HepG2 (cell line): ENCODE measurements at regions not wholly inside any gene's neighbourhood (a gene's known extent, or its start where the extent isn't known, plus 50 kb on each side); places are given as distances from the start of the nearest gene placed in this dataset.

Experiments
- ATAC-seq: fragments of 200-7000 bp; cut with Tn5 transposase; 3 replicates; pipeline ENCODE4 v1.9.1; 2020; ENCODE audit warnings: mild to moderate bottlenecking, moderate library complexity
- BruUV-seq: library from RNA; stranded (reverse); fragments of 400-500 nt; replicated peaks from 2 replicates; lab custom pipeline; 2021; lab: Mats Ljungman, UMichigan
- CTCF ChIA-PET: fragments of 300-600 bp; formaldehyde crosslinking; extraction: SDS; loops from one replicate; lab custom pipeline; 2021; ENCODE audit warnings: low total read pairs, inconsistent platforms, low intra/inter-chr PET ratio; lab: Yijun Ruan, JAX
- POLR2A ChIA-PET: fragments of 350-600 bp; sonication (Branson Sonifier 250); formaldehyde crosslinking; loops from one replicate; lab custom pipeline; 2020; ENCODE audit warnings: antibody characterized with exemption, inconsistent platforms; lab: Yijun Ruan, JAX
- DNase-seq: peaks from one replicate; pipeline ENCODE4 v3.0.0-alpha.2; 2015; ENCODE audit warnings: low spot score
- FAIRE-seq: peaks from 3 replicates; lab custom pipeline; 2011; peaks lifted over from hg19 to GRCh38; lab: Jason Lieb, UNC
- H2AFZ ChIP-seq: one replicate; pipeline ENCODE4 v1.6.1; 2011; ENCODE audit warnings: low read length, inconsistent platforms
- H3K27ac ChIP-seq: fragments of 300-600 bp; 3 replicates; pipeline ENCODE4 v1.8.0; 2011; ENCODE audit warnings: mixed run types, mild to moderate bottlenecking, mixed read lengths, low read length, inconsistent platforms; ENCODE audit not compliant: insufficient read depth; ENCODE audit errors: extremely low read length
- H3K27me3 ChIP-seq, 2 experiments: fragments of 200-600 bp in 1 of 2; 2 replicates in 1 of 2; 3 replicates in 1 of 2; pipeline versions ENCODE4 v1.6.0 to v1.8.0; 2011; ENCODE audit warnings: low read length in 2 of 2, mild to moderate bottlenecking in 2 of 2, moderate library complexity in 2 of 2, inconsistent platforms in 1 of 2; ENCODE audit not compliant: insufficient read depth in 2 of 2, control insufficient read depth in 1 of 2
- H3K36me3 ChIP-seq, 2 experiments: fragments of 200-600 bp in 1 of 2; replicated peaks in 1 of 2; 2 replicates in 1 of 2; 3 replicates in 1 of 2; pipeline versions ENCODE4 v1.5.1 to v1.8.0; 2011; ENCODE audit warnings: low read length in 2 of 2, inconsistent platforms in 1 of 2; ENCODE audit not compliant: insufficient read depth in 2 of 2, control insufficient read depth in 1 of 2
- H3K4me1 ChIP-seq: 2 replicates; pipeline ENCODE4 v1.5.1; 2012; ENCODE audit warnings: low read length, inconsistent platforms; ENCODE audit not compliant: insufficient read depth
- H3K4me2 ChIP-seq: 2 replicates; pipeline ENCODE4 v1.6.0; 2011; ENCODE audit warnings: low read depth, low read length, inconsistent platforms
- H3K4me3 ChIP-seq, 3 experiments: fragments of 200-600 bp in 1 of 3; sonication (generic), shearing (Covaris generic) in 1 of 3; replicated peaks in 1 of 3; 2 replicates each; pipeline ENCODE4 v1.5.1; 2011 to 2016; ENCODE audit warnings: low read length in 3 of 3, inconsistent platforms in 2 of 3, low read depth in 2 of 3, mild to moderate bottlenecking in 2 of 3, control low read depth in 1 of 3, mixed read lengths in 1 of 3; ENCODE audit not compliant: insufficient read depth in 1 of 3
- H3K79me2 ChIP-seq: one replicate; pipeline ENCODE4 v1.6.1; 2011; ENCODE audit warnings: low read length, inconsistent platforms; ENCODE audit not compliant: insufficient read depth
- H3K9ac ChIP-seq: 2 replicates; pipeline ENCODE4 v1.6.0; 2011; ENCODE audit warnings: mild to moderate bottlenecking, low read depth, low read length, inconsistent platforms; ENCODE audit not compliant: insufficient read depth
- H3K9me3 ChIP-seq: 2 replicates; pipeline ENCODE4 v1.5.1; 2012; ENCODE audit warnings: mild to moderate bottlenecking, low read length
- H4K20me1 ChIP-seq: 2 replicates; pipeline ENCODE4 v1.6.0; 2011; ENCODE audit warnings: inconsistent platforms, mild to moderate bottlenecking, low read length, moderate library complexity; ENCODE audit not compliant: insufficient read depth
- ETV6 ChIP-seq: sonication (generic); formaldehyde crosslinking; conservative IDR thresholded peaks from 2 replicates; pipeline ENCODE4 v1.4.0; 2020; ENCODE audit warnings: missing genetic modification reagents
- HNRNPUL1 ChIP-seq: fragments of 200-400 bp; formaldehyde crosslinking; IDR thresholded peaks from 2 replicates; pipeline ENCODE4 v1.6.1; 2017; ENCODE audit warnings: low read depth, mild to moderate bottlenecking, low read length, moderate library complexity
- IRF1 ChIP-seq: sonication (generic); formaldehyde crosslinking; IDR thresholded peaks from 2 replicates; pipeline ENCODE4 v1.4.0; 2020; ENCODE audit warnings: low read depth, mild to moderate bottlenecking, missing genetic modification reagents
- MXI1 ChIP-seq: IDR thresholded peaks from 3 replicates; pipeline ENCODE4 v1.6.1; 2012; ENCODE audit warnings: low read depth, low read length, inconsistent platforms, borderline replicate concordance
- PLRG1 ChIP-seq: fragments of 450-650 bp; conservative IDR thresholded peaks from 2 replicates; pipeline ENCODE4 v1.6.1; 2016
- RNF219 ChIP-seq: sonication (generic); formaldehyde crosslinking; IDR thresholded peaks from 2 replicates; pipeline ENCODE4 v1.5.0; 2020; ENCODE audit warnings: mild to moderate bottlenecking, missing genetic modification reagents
- THAP8 ChIP-seq: sonication (generic); formaldehyde crosslinking; IDR thresholded peaks from 2 replicates; pipeline ENCODE4 v1.5.1; 2020; ENCODE audit warnings: missing genetic modification reagents, mild to moderate bottlenecking, borderline replicate concordance
- TOPORS ChIP-seq: sonication (generic); formaldehyde crosslinking; IDR thresholded peaks from 2 replicates; pipeline ENCODE4 v1.8.0; 2023; ENCODE audit warnings: mild to moderate bottlenecking, missing genetic modification reagents
- ZBTB42 ChIP-seq: sonication (generic); formaldehyde crosslinking; IDR thresholded peaks from 2 replicates; pipeline ENCODE4 v1.5.0; 2020; ENCODE audit warnings: mild to moderate bottlenecking, missing genetic modification reagents
- ZNF18 ChIP-seq: sonication (generic); formaldehyde crosslinking; IDR thresholded peaks from 2 replicates; pipeline ENCODE4 v1.8.0; 2022; ENCODE audit warnings: mild to moderate bottlenecking, missing genetic modification reagents; ENCODE audit not compliant: insufficient replicate concordance
- ZNF496 ChIP-seq: sonication (generic); formaldehyde crosslinking; IDR thresholded peaks from 2 replicates; pipeline ENCODE4 v1.8.1; 2023; ENCODE audit warnings: mild to moderate bottlenecking, moderate library complexity, missing genetic modification reagents; ENCODE audit not compliant: insufficient replicate concordance
- ZNF512 ChIP-seq: sonication (generic); formaldehyde crosslinking; IDR thresholded peaks from 2 replicates; pipeline ENCODE4 v1.4.0; 2020; ENCODE audit warnings: mild to moderate bottlenecking, missing genetic modification reagents
- ZNF629 ChIP-seq: sonication (generic); formaldehyde crosslinking; conservative IDR thresholded peaks from 2 replicates; pipeline ENCODE4 v1.5.0; 2020; ENCODE audit warnings: missing genetic modification reagents
- WGBS: methylation state at CpG from one replicate; pipeline ENCODE4 v1.1.6; 2017; ENCODE audit warnings: low lambda C conversion rate; 5-methylcytosine and 5-hydroxymethylcytosine counted together
- in situ Hi-C: cut with HindIII; loops from 2 replicates; pipeline ENCODE4 v1.10.0; 2017; ENCODE audit warnings: low pct_unique_long_range_greater_than_20kb; ENCODE audit not compliant: extremely low pct_ligation_motif_present
- intact Hi-C: fragments of 100-400 bp; cut with micrococcal nuclease; formaldehyde crosslinking; loops from one replicate; pipeline ENCODE4 v1.10.0; 2022; ENCODE audit not compliant: unreplicated experiment

- TF ChIP-seq ZNF496 (CRISPR knock-in tag): no peak
- no peak for TF ChIP-seq TOPORS (CRISPR knock-in tag)
- TF ChIP-seq ZNF629 (CRISPR knock-in tag): no peak
Observed at GRCh38 chr18:75777630-75778029, 350.1 kb upstream of the SMIM21 start (continued).

GRCh38 chr18:75775121-75775520 is 347.6 kb upstream of the SMIM21 start:
- Histone ChIP-seq H3K27me3 (peaks cover 1 to 6% of the 10 kb centered on the region in 2 experiments; a peak in 3 of 5 replicates), H3K9me3 (no peaks in the 10 kb centered on the region), H4K20me1 (no peaks in the 10 kb centered on the region), H3K4me3 (no peak overlapping the region)
- in situ Hi-C loops: no loop called here
- FAIRE-seq: no peak
- CTCF ChIA-PET: no interaction called here
- no peak for TF ChIP-seq HNRNPUL1
- no peak for TF ChIP-seq RNF219 (CRISPR knock-in tag)
- TF ChIP-seq IRF1 (CRISPR knock-in tag): no peak
- TF ChIP-seq MXI1: no peak
- no peak for TF ChIP-seq ETV6 (CRISPR knock-in tag)
- no peak for TF ChIP-seq ZBTB42 (CRISPR knock-in tag)
- TF ChIP-seq ZNF512 (CRISPR knock-in tag): no peak
- no peak for TF ChIP-seq THAP8 (CRISPR knock-in tag)
- no peak for TF ChIP-seq ZNF18 (CRISPR knock-in tag)
- no peak for TF ChIP-seq PLRG1
- TF ChIP-seq, all 625 proteins: peak for 0
- no TSS peak for BruUV-seq
- no peaks in the 10 kb centered on the region for H3K4me1 ChIP-seq
- intact Hi-C loops: no loop called here
- DNase-seq: no peak
- 0% methylated on average over 2 of the region's 2 CpGs for WGBS
- no peak overlapping the region for H3K9ac ChIP-seq
- no peaks in the 10 kb centered on the region for H3K79me2 ChIP-seq
- POLR2A ChIA-PET: no interaction called here
- no peak for ATAC-seq
- no peak overlapping the region for H3K27ac ChIP-seq
- H3K36me3 ChIP-seq: no peaks in the 10 kb centered on the region
- no peak overlapping the region for H3K4me2 ChIP-seq
- no peak overlapping the region for H2AFZ ChIP-seq
